Natural killer cell (primary cell): ENCODE measurements at regions not wholly inside any gene's neighbourhood (a gene's known extent, or its start where the extent isn't known, plus 50 kb on each side); places are given as distances from the start of the nearest gene placed in this dataset.

Experiments used
- ATAC-seq, 3 donors: fragments of 150-1000 bp in 2 of 3; fragments of 200-7000 bp in 1 of 3; cut with Tn5 transposase; 1 replicate in 1 of 3; 2 replicates in 2 of 3; pipeline ENCODE4 v1.10.0; 2021; ENCODE audit warnings: mild to moderate bottlenecking in 2 of 3, moderate library complexity in 2 of 3
- DNase-seq, 2 donors: peaks; one replicate each; pipeline versions ENCODE4 v3.0.0 to v3.0.0-alpha.2; 2013 to 2021; ENCODE audit warnings: mixed read lengths in 1 of 2
- H3K27ac ChIP-seq: one replicate; pipeline ENCODE4 v1.5.1; 2013; ENCODE audit warnings: mild to moderate bottlenecking, low read length
- H3K27me3 ChIP-seq: one replicate; pipeline ENCODE4 v1.6.1; 2013; ENCODE audit warnings: low read length; ENCODE audit not compliant: control insufficient read depth, insufficient read depth
- H3K36me3 ChIP-seq: one replicate; pipeline ENCODE4 v1.6.1; 2013; ENCODE audit warnings: low read length; ENCODE audit not compliant: control insufficient read depth, insufficient read depth
- H3K4me1 ChIP-seq: one replicate; pipeline ENCODE4 v1.6.1; 2013; ENCODE audit warnings: low read length; ENCODE audit not compliant: control insufficient read depth, insufficient read depth
- H3K4me3 ChIP-seq: one replicate; pipeline ENCODE4 v1.5.1; 2013; ENCODE audit warnings: low read length
- H3K9me3 ChIP-seq: one replicate; pipeline ENCODE4 v1.6.1; 2013; ENCODE audit warnings: low read length; ENCODE audit not compliant: control insufficient read depth, insufficient read depth
- H3K27ac Mint-ChIP-seq, 2 donors: one replicate each; pipeline ENCODE4 v1.8.0; 2022; ENCODE audit warnings: mild to moderate bottlenecking in 2 of 2, mixed read lengths in 2 of 2, moderate library complexity in 1 of 2
- H3K27me3 Mint-ChIP-seq, 2 donors: one replicate each; pipeline ENCODE4 v1.8.0; 2022; ENCODE audit warnings: low read depth in 2 of 2, mixed read lengths in 2 of 2
- H3K36me3 Mint-ChIP-seq: one replicate; pipeline ENCODE4 v1.8.0; 2022; ENCODE audit warnings: mixed read lengths
- H3K4me1 Mint-ChIP-seq, 2 donors: one replicate each; pipeline ENCODE4 v1.8.0; 2022; ENCODE audit warnings: mixed read lengths in 2 of 2
- H3K4me3 Mint-ChIP-seq: one replicate; pipeline ENCODE4 v1.8.0; 2022; ENCODE audit warnings: mild to moderate bottlenecking, moderate library complexity, mixed read lengths
- H3K9me3 Mint-ChIP-seq, 2 donors: one replicate each; pipeline ENCODE4 v1.8.0; 2022; ENCODE audit warnings: mixed read lengths in 2 of 2
- WGBS: methylation state at CpG from one replicate; pipeline ENCODE4 v1.1.7; 2013; ENCODE audit warnings: missing lambda C conversion rate; ENCODE audit not compliant: insufficient coverage; 5-methylcytosine and 5-hydroxymethylcytosine counted together
- intact Hi-C: fragments of 100-400 bp; cut with micrococcal nuclease; formaldehyde crosslinking; loops from one replicate; pipeline ENCODE4 v1.14.2; 2022
- TF ChIP-seq, protein P1 (sequence below): fragments of 200-600 bp; IDR thresholded peaks from one replicate; pipeline ENCODE4 v1.8.0; 2022; ENCODE audit warnings: antibody characterized with exemption

DNA sequence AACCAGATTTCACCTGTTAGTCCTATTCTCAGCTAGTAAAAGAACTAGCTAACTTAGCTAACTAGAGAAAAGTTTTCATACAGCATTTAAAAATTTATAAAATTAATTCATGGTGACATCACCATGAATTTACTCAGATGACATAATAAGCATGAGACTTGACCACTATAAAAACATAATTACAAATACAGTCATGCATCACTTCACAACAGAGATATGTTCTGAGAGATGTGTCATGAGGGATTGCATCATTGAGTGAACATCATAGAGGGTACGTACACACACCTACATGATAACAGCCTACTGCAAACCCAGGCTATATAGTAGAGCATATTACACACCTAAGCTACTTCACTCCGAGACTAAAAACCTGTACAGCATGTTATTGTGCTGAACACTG, 481.3 kb upstream of the CHAC2 start:
- Mint-ChIP-seq H3K36me3 (no peaks in the 10 kb centered on the region), H3K27me3 (no peaks in the 10 kb centered on the region), H3K9me3 (peaks cover 3 to 4% of the 10 kb centered on the region in 2 donors), H3K27ac (no peak overlapping the region), H3K4me3 (no peak overlapping the region), H3K4me1 (no peaks in the 10 kb centered on the region)
- Histone ChIP-seq H3K9me3 (no peaks in the 10 kb centered on the region), H3K27ac (no peak overlapping the region), H3K4me1 (no peaks in the 10 kb centered on the region), H3K4me3 (no peak overlapping the region), H3K36me3 (no peaks in the 10 kb centered on the region), H3K27me3 (no peaks in the 10 kb centered on the region)
- DNase-seq, result no peak
- WGBS, result no CpG with 5 or more reads among the region's 2 CpGs
- TF ChIP-seq, protein P1, sequence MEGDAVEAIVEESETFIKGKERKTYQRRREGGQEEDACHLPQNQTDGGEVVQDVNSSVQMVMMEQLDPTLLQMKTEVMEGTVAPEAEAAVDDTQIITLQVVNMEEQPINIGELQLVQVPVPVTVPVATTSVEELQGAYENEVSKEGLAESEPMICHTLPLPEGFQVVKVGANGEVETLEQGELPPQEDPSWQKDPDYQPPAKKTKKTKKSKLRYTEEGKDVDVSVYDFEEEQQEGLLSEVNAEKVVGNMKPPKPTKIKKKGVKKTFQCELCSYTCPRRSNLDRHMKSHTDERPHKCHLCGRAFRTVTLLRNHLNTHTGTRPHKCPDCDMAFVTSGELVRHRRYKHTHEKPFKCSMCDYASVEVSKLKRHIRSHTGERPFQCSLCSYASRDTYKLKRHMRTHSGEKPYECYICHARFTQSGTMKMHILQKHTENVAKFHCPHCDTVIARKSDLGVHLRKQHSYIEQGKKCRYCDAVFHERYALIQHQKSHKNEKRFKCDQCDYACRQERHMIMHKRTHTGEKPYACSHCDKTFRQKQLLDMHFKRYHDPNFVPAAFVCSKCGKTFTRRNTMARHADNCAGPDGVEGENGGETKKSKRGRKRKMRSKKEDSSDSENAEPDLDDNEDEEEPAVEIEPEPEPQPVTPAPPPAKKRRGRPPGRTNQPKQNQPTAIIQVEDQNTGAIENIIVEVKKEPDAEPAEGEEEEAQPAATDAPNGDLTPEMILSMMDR, result no peak
- no peak for ATAC-seq
- intact Hi-C loops, result no loop called here

DNA sequence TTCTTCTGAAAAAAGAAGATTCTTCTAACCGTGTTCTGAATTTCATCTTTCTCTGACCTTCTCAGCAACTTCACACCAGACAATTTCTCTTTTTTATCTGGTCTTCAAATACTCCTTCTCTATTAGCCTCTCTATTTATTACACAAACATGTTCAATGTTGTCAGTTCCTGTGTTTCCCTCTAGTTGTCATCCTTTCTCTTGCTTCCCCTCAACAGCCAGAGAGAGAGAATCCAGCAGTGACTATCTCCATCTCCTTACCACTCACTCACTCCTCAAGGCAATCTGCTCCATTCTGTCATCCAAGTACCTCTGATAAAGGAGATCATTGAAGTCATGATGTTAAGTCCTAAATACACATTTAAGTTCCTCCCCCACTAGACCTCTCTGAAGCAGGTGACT, 491.9 kb upstream of the CHAC2 start:
- TF ChIP-seq, protein P1, result no peak
- ATAC-seq (no peak), DNase-seq (no peak)
- no peaks in the 10 kb centered on the region for H3K4me1 ChIP-seq
- no peaks in the 10 kb centered on the region for H3K27me3 ChIP-seq
- H3K9me3 Mint-ChIP-seq, result peaks cover 7 to 18% of the 10 kb centered on the region in 2 donors
- H3K4me3 Mint-ChIP-seq, result no peak overlapping the region
- no peaks in the 10 kb centered on the region for H3K27me3 Mint-ChIP-seq
- no peaks in the 10 kb centered on the region for H3K4me1 Mint-ChIP-seq
- intact Hi-C loops, result no loop called here
- H3K4me3 ChIP-seq, result no peak overlapping the region
- WGBS, result 85% methylated on average over 1 of the region's 1 CpG
- H3K27ac ChIP-seq, result no peak overlapping the region
- H3K36me3 ChIP-seq, result no peaks in the 10 kb centered on the region
- H3K27ac Mint-ChIP-seq, result no peak overlapping the region
- H3K36me3 Mint-ChIP-seq, result no peaks in the 10 kb centered on the region
- H3K9me3 ChIP-seq, result no peaks in the 10 kb centered on the region

DNA sequence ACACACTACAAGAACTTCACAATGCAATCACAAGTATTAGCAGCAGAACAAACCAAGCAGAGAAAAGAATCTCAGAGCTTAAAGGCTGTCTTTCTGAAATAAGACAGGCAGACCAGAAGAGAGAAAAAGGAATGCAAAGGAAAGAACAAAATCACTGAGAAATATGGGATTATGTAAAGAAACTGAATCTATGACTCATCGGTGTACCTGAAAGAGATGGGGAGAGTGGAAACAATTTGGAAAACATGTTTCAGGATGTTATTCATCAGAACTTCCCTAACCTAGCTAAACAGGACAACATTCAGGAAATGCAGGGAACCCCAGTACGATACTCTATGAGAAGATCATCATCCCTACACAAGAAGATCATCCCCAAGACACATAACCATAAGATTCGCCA, 499.0 kb upstream of the CHAC2 start:
- Histone ChIP-seq H3K9me3 (no peaks in the 10 kb centered on the region), H3K4me3 (no peak overlapping the region), H3K27ac (no peak overlapping the region), H3K36me3 (no peaks in the 10 kb centered on the region), H3K4me1 (no peaks in the 10 kb centered on the region), H3K27me3 (no peaks in the 10 kb centered on the region)
- no peak for ATAC-seq
- intact Hi-C loops, result no loop called here
- no peak overlapping the region for H3K27ac Mint-ChIP-seq
- no peaks in the 10 kb centered on the region for H3K36me3 Mint-ChIP-seq
- no peaks in the 10 kb centered on the region for H3K4me1 Mint-ChIP-seq
- no peak for DNase-seq
- 62% methylated on average over 2 of the region's 3 CpGs for WGBS
- TF ChIP-seq, protein P1, result no peak
- H3K27me3 Mint-ChIP-seq, result no peaks in the 10 kb centered on the region
- peaks cover 6 to 10% of the 10 kb centered on the region in 2 donors for H3K9me3 Mint-ChIP-seq
- H3K4me3 Mint-ChIP-seq, result no peak overlapping the region

DNA sequence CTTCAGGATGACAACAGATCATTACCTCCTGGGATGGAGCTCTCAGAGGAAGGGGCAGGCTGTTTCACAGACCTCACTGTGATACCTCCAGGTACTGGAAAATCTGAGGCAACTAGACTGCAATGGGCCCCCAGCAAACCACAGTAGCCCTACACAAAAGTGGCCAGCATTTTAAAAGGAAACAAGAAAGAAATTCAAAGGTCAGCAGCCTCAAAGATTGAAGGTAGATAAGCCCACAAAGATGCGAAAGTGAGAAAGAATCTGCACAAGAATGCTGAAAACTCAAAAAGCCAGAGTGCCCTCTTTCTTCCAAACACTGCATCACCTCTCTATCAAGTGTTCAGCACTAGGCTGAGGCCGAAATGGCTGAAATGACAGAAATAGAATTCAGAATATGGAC, 499.5 kb upstream of the CHAC2 start:
- TF ChIP-seq, protein P1, result no peak
- no peak overlapping the region for H3K4me3 ChIP-seq
- Mint-ChIP-seq H3K4me3 (no peak overlapping the region), H3K4me1 (no peaks in the 10 kb centered on the region), H3K27ac (no peak overlapping the region), H3K27me3 (no peaks in the 10 kb centered on the region), H3K9me3 (peaks cover 4 to 9% of the 10 kb centered on the region in 2 donors), H3K36me3 (no peaks in the 10 kb centered on the region)
- no peaks in the 10 kb centered on the region for H3K4me1 ChIP-seq
- H3K27ac ChIP-seq, result no peak overlapping the region
- no peaks in the 10 kb centered on the region for H3K9me3 ChIP-seq
- H3K36me3 ChIP-seq, result no peaks in the 10 kb centered on the region
- ATAC-seq (no peak), DNase-seq (peak in 1 of 2 donors; percentile 3)
- intact Hi-C loops, result no loop called here
- H3K27me3 ChIP-seq, result no peaks in the 10 kb centered on the region
- 49% methylated on average over 2 of the region's 2 CpGs for WGBS
